ENCODE measurements at regions not wholly inside any gene's neighbourhood (a gene's known extent, or its start where the extent isn't known, plus 50 kb on each side); places are given as distances from the start of the nearest gene placed in this dataset.

DNA sequence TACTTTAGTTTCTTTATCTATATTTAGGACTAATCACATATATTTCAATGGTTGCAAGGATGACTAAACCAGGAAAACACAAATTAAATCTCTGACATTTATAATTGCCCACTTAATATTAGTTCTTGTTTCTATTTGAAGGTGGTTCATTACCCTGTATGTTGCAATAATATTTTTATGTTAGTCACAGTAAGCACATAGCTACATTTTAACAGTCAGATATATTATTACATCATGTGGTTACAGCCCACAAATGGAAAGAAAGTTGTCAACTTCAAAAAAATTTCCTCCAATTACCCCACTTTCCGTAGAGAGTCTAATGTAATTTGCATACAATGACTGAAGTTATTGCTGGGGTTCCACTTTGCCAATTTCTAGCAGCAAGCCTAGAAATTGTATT lies 114.6 kb downstream of the TUSC7 start:
- TF ChIP-seq, protein P1, sequence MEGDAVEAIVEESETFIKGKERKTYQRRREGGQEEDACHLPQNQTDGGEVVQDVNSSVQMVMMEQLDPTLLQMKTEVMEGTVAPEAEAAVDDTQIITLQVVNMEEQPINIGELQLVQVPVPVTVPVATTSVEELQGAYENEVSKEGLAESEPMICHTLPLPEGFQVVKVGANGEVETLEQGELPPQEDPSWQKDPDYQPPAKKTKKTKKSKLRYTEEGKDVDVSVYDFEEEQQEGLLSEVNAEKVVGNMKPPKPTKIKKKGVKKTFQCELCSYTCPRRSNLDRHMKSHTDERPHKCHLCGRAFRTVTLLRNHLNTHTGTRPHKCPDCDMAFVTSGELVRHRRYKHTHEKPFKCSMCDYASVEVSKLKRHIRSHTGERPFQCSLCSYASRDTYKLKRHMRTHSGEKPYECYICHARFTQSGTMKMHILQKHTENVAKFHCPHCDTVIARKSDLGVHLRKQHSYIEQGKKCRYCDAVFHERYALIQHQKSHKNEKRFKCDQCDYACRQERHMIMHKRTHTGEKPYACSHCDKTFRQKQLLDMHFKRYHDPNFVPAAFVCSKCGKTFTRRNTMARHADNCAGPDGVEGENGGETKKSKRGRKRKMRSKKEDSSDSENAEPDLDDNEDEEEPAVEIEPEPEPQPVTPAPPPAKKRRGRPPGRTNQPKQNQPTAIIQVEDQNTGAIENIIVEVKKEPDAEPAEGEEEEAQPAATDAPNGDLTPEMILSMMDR (conservative IDR thresholded peaks at IDR 0.05; ENCODE audit: low read depth, low read length), result no peak
- TF ChIP-seq EZH2 (IDR thresholded peaks at IDR 0.05; ENCODE audit: low read length, unreplicated experiment) (no peak), EZH2phosphoT487 (IDR thresholded peaks at IDR 0.05; ENCODE audit: borderline replicate concordance, low read length) (no peak)

Measured in PC-3 (cell line).